ENCODE measurements at regions not wholly inside any gene's neighbourhood (a gene's known extent, or its start where the extent isn't known, plus 50 kb on each side); places are given as distances from the start of the nearest gene placed in this dataset.
"Not testable (repeated sequence)": the region's sequence is repeated elsewhere in the genome, so short reads cannot be mapped to it uniquely, and the experiment has no call there.

- TF ChIP-seq, protein P1, sequence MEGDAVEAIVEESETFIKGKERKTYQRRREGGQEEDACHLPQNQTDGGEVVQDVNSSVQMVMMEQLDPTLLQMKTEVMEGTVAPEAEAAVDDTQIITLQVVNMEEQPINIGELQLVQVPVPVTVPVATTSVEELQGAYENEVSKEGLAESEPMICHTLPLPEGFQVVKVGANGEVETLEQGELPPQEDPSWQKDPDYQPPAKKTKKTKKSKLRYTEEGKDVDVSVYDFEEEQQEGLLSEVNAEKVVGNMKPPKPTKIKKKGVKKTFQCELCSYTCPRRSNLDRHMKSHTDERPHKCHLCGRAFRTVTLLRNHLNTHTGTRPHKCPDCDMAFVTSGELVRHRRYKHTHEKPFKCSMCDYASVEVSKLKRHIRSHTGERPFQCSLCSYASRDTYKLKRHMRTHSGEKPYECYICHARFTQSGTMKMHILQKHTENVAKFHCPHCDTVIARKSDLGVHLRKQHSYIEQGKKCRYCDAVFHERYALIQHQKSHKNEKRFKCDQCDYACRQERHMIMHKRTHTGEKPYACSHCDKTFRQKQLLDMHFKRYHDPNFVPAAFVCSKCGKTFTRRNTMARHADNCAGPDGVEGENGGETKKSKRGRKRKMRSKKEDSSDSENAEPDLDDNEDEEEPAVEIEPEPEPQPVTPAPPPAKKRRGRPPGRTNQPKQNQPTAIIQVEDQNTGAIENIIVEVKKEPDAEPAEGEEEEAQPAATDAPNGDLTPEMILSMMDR (IDR thresholded peaks at IDR 0.05; ENCODE audit: low read depth, low read length), result no peak
Measured at GRCh38 chr2:35820391-35820790, 535.2 kb upstream of the CRIM1 start.

DNA sequence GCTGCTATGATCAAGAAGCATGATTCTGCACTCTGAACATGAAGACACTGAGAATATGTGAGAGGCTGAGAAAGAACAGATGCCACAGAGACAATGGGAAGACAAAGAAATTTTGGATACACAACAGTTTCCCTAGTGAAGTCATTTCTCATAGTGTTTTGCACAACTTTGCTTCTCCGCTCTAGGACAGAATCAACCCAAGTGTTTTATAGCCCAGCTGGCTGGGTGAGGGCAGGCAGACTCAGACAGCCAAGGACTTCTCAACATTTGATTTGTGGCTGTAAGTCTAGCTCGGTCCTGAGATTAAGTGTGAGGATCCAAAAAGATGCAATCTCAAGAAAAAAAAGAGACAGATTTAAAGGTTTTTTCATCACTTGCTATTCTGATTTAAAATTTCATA lies 536.5 kb upstream of the CRIM1 start:
- no peaks in the 10 kb centered on the region for H3K27me3 ChIP-seq
- no peaks in the 10 kb centered on the region for H3K9me3 ChIP-seq (ENCODE audit: low read depth)
- TF ChIP-seq, protein P1 (IDR thresholded peaks at IDR 0.05; ENCODE audit: low read depth, low read length), result no peak
- no peaks in the 10 kb centered on the region for H3K4me1 ChIP-seq (ENCODE audit: low read depth)
- DNase-seq (ENCODE audit: low read depth in 1 of 2, low spot score in 1 of 2), result no peak
- H3K27ac ChIP-seq, result no peak overlapping the region
- H3K4me3 ChIP-seq, result no peak overlapping the region
- no peaks in the 10 kb centered on the region for H3K36me3 ChIP-seq

More at GRCh38 chr2:35820391-35820790, 535.2 kb upstream of the CRIM1 start:
- no peak overlapping the region for H3K27ac ChIP-seq
- H3K36me3 ChIP-seq, result no peaks in the 10 kb centered on the region
- no peak overlapping the region for H3K4me3 ChIP-seq
- H3K9me3 ChIP-seq (ENCODE audit: low read depth), result no peaks in the 10 kb centered on the region
- no peak for DNase-seq (ENCODE audit: low read depth in 1 of 2, low spot score in 1 of 2)
- no peaks in the 10 kb centered on the region for H3K4me1 ChIP-seq (ENCODE audit: low read depth)
- H3K27me3 ChIP-seq, result no peaks in the 10 kb centered on the region

DNA sequence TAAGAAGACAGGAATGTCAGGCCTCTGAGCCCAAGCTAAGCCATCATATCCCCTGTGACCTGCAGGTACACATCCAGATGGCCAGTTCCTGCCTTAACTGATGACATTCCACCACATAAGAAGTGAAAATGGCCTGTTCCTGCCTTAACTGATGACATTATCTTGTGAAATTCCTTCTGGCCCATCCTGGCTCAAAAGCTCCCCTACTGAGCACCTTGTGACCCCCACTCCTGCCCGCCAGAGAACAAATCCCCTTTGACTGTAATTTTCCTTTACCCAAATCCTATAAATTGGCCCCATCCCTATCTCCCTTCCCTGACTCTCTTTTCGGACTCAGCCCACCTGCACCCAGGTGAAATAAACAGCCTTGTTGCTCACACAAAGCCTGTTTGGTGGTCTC lies 537.2 kb upstream of the CRIM1 start:
- H3K27me3 ChIP-seq; H3K27ac ChIP-seq; H3K9me3 ChIP-seq (ENCODE audit: low read depth); H3K36me3 ChIP-seq; H3K4me3 ChIP-seq; H3K4me1 ChIP-seq (ENCODE audit: low read depth); DNase-seq (ENCODE audit: low read depth in 1 of 2, low spot score in 1 of 2): not testable (repeated sequence)

DNA sequence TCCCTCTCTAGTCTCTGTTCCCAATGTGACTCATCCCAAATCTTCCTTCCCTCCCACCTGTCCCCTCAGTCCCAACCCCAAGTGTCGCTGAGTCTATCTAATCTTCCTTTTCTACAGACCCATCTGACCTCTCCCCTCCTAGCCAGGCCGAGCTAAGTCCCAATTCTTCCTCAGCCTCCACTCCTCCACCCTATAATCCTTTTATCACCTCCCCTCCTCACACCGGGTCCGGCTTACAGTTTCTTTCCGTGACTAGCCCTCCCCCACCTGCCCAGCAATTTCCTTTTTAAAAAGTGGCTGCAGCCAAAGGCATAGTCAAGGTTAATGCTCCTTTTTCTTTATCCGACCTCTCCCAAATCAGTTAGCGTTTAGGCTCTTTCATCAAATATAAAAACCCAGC lies 541.0 kb upstream of the CRIM1 start:
- DNase-seq (ENCODE audit: low read depth in 1 of 2, low spot score in 1 of 2); H3K36me3 ChIP-seq; H3K27ac ChIP-seq; H3K4me3 ChIP-seq; H3K4me1 ChIP-seq (ENCODE audit: low read depth); H3K9me3 ChIP-seq (ENCODE audit: low read depth); H3K27me3 ChIP-seq: not testable (repeated sequence)

- no peaks in the 10 kb centered on the region for H3K9me3 ChIP-seq (ENCODE audit: low read depth)
- H3K4me3 ChIP-seq, result no peak overlapping the region
- no peaks in the 10 kb centered on the region for H3K27me3 ChIP-seq
- H3K27ac ChIP-seq, result no peak overlapping the region
- DNase-seq (ENCODE audit: low read depth in 1 of 2, low spot score in 1 of 2), result peak in 1 of 2 donors; percentile 28
- H3K4me1 ChIP-seq (ENCODE audit: low read depth), result no peaks in the 10 kb centered on the region
- TF ChIP-seq, protein P1 (IDR thresholded peaks at IDR 0.05; ENCODE audit: low read depth, low read length), result no peak
- H3K36me3 ChIP-seq, result no peaks in the 10 kb centered on the region
Measured at GRCh38 chr2:35803126-35803525, 552.5 kb upstream of the CRIM1 start.

GRCh38 chr2:35794796-35795450 lies 560.7 kb upstream of the CRIM1 start:
- DNase-seq (ENCODE audit: low read depth in 1 of 2, low spot score in 1 of 2), result no peak
- no peaks in the 10 kb centered on the region for H3K9me3 ChIP-seq (ENCODE audit: low read depth)
- H3K27me3 ChIP-seq, result no peaks in the 10 kb centered on the region
- no peaks in the 10 kb centered on the region for H3K36me3 ChIP-seq
- no peak overlapping the region for H3K4me3 ChIP-seq
- TF ChIP-seq, protein P1 (IDR thresholded peaks at IDR 0.05; ENCODE audit: low read depth, low read length), result no peak
- H3K27ac ChIP-seq, result no peak overlapping the region
- peaks cover 8% of the 10 kb centered on the region for H3K4me1 ChIP-seq (ENCODE audit: low read depth)

- Histone ChIP-seq H3K27ac (no peak overlapping the region), H3K4me3 (no peak overlapping the region), H3K36me3 (no peaks in the 10 kb centered on the region), H3K27me3 (no peaks in the 10 kb centered on the region), H3K9me3 (ENCODE audit: low read depth) (no peaks in the 10 kb centered on the region), H3K4me1 (ENCODE audit: low read depth) (peaks cover 8% of the 10 kb centered on the region)
- TF ChIP-seq, protein P1 (IDR thresholded peaks at IDR 0.05; ENCODE audit: low read depth, low read length), result no peak
- DNase-seq (ENCODE audit: low read depth in 1 of 2, low spot score in 1 of 2), result no peak
Measured at GRCh38 chr2:35790292-35790691, 565.3 kb upstream of the CRIM1 start.
